GM21529 (cell line): ENCODE measurements at regions not wholly inside any gene's neighbourhood (a gene's known extent, or its start where the extent isn't known, plus 50 kb on each side); places are given as distances from the start of the nearest gene placed in this dataset.

Source experiments
- ATAC-seq: cut with Tn5 transposase; IDR thresholded peaks from one replicate; pipeline ENCODE4 v1.9.1; 2021; ENCODE audit not compliant: unreplicated experiment

DNA sequence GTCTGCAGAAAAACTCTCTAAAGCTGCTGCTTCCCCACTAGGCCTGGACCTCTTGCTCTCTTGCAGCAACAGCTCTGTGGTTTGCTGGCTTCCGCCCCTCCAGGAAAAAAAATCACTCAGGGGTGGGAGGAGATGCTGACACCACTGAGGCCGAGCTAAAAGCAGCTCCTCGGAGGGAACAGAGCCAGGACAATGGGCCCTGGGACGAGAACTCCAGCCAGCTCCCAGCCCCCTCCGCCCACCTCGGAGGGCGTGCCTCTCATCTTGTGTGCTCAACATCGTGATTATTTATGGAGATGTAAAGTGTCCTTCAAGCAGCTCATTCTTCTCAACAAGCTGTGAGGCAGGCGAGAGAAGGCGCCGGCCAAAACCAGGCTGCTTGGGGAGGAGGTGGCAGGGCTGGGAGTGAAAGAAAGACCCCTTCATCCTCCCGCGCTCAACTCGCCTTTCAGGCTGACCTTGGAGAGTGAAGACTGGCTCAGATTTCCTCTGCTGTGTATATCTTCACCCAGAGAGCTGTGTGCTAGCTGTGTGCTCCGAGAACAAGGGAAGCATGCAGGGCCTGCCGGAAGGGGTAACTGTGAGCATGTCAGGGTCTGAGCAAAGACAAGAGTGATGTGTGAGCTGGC lies 53.5 kb upstream of the LRFN2 start:
- no peak for ATAC-seq
